A549 (cell line): ENCODE measurements at regions not wholly inside any gene's neighbourhood (a gene's known extent, or its start where the extent isn't known, plus 50 kb on each side); places are given as distances from the start of the nearest gene placed in this dataset.

Experiments
- CTCF ChIP-seq: fragments of >200 bp; sonication (Bioruptor Twin); formaldehyde crosslinking; IDR thresholded peaks from 3 replicates; pipeline ENCODE4 v1.5.1; 2016
- EHF ChIP-seq: fragments of 250-450 bp; sonication (Bioruptor Pico); IDR thresholded peaks from 2 replicates; pipeline ENCODE4 v1.5.0; 2020; ENCODE audit warnings: mild to moderate bottlenecking
- KDM1A ChIP-seq: fragments of 200-600 bp; sonication (generic); IDR thresholded peaks from 2 replicates; pipeline ENCODE4 v1.6.1; 2016; ENCODE audit warnings: low read depth, mild to moderate bottlenecking
- POLR2A ChIP-seq: IDR thresholded peaks from 2 replicates; pipeline ENCODE4 v1.6.1; 2012; ENCODE audit warnings: mild to moderate bottlenecking, low read length
- RCOR1 ChIP-seq: fragments of 150-350 bp; IDR thresholded peaks from 2 replicates; pipeline ENCODE4 v1.6.1; 2014; ENCODE audit warnings: antibody characterized with exemption, low read length, low read depth
- REST ChIP-seq: fragments of 200-600 bp; sonication (generic); IDR thresholded peaks from 2 replicates; pipeline ENCODE4 v1.6.1; 2016; ENCODE audit warnings: antibody characterized with exemption, mild to moderate bottlenecking, moderate library complexity
- TP53 ChIP-seq: fragments of 250-450 bp; sonication (Bioruptor Pico); IDR thresholded peaks from 2 replicates; pipeline ENCODE4 v1.5.0; 2021; ENCODE audit warnings: mild to moderate bottlenecking, moderate library complexity
- ZNF302 ChIP-seq: fragments of 250-450 bp; sonication (Bioruptor Pico); IDR thresholded peaks from 2 replicates; pipeline ENCODE4 v1.9.0; 2021; ENCODE audit warnings: inconsistent platforms, mild to moderate bottlenecking, moderate library complexity

GRCh38 chr4:81769244-81769643 is 297.5 kb upstream of the RASGEF1B start:
- TF ChIP-seq CTCF (no peak), POLR2A (no peak), TP53 (CRISPR knock-in tag) (no peak), RCOR1 (no peak), EHF (CRISPR knock-in tag) (no peak), KDM1A (no peak), REST (no peak), ZNF302 (CRISPR knock-in tag) (no peak)
